OCI-LY1 (cell line): ENCODE measurements at regions not wholly inside any gene's neighbourhood (a gene's known extent, or its start where the extent isn't known, plus 50 kb on each side); places are given as distances from the start of the nearest gene placed in this dataset.

Experiments used
- H2AFZ ChIP-seq: fragments of 200-600 bp; sonication (generic), shearing (Covaris generic); 2 replicates; pipeline ENCODE4 v1.6.0; 2014; ENCODE audit warnings: antibody characterized with exemption, mild to moderate bottlenecking, low read length
- H3F3A ChIP-seq: fragments of 200-600 bp; sonication (generic), shearing (Covaris generic); 2 replicates; pipeline ENCODE4 v1.6.0; 2014; ENCODE audit warnings: mild to moderate bottlenecking, antibody characterized with exemption, low read length, moderate library complexity; ENCODE audit not compliant: insufficient read depth
- H3K27ac ChIP-seq: fragments of 200-600 bp; sonication (generic); 2 replicates; pipeline ENCODE4 v1.5.1; 2014; ENCODE audit warnings: low read length, mixed run types, mild to moderate bottlenecking, low read depth; ENCODE audit not compliant: poor library complexity, severe bottlenecking
- H3K27me3 ChIP-seq: fragments of 200-600 bp; sonication (generic); 2 replicates; pipeline ENCODE4 v1.6.0; 2014; ENCODE audit warnings: antibody characterized with exemption, mild to moderate bottlenecking, low read length, moderate library complexity; ENCODE audit not compliant: insufficient read depth
- H3K36me3 ChIP-seq: fragments of 200-600 bp; sonication (generic); 2 replicates; pipeline ENCODE4 v1.6.1; 2014; ENCODE audit warnings: mild to moderate bottlenecking, antibody characterized with exemption, low read length, moderate library complexity, mixed read lengths; ENCODE audit not compliant: insufficient read depth
- H3K4me1 ChIP-seq: fragments of 200-600 bp; sonication (generic); 2 replicates; pipeline ENCODE4 v1.5.1; 2014; ENCODE audit warnings: mild to moderate bottlenecking, low read length, moderate library complexity; ENCODE audit not compliant: insufficient read depth, severe bottlenecking
- H3K4me2 ChIP-seq: fragments of 200-600 bp; sonication (generic), shearing (Covaris generic); 2 replicates; pipeline ENCODE4 v1.6.1; 2014; ENCODE audit warnings: low read length
- H3K4me3 ChIP-seq: fragments of 200-600 bp; sonication (generic); 2 replicates; pipeline ENCODE4 v1.5.1; 2014; ENCODE audit warnings: low read length, low read depth, mild to moderate bottlenecking, mixed read lengths; ENCODE audit not compliant: poor library complexity, severe bottlenecking
- H3K79me2 ChIP-seq: fragments of 200-600 bp; shearing (Covaris generic); 2 replicates; pipeline ENCODE4 v1.6.1; 2016; ENCODE audit warnings: mixed run types, low read length, mixed read lengths; ENCODE audit not compliant: insufficient read depth
- H3K9ac ChIP-seq: fragments of 200-600 bp; sonication (generic), shearing (Covaris generic); 2 replicates; pipeline ENCODE4 v1.6.1; 2014; ENCODE audit warnings: mild to moderate bottlenecking, low read length, mixed read lengths
- H3K9me2 ChIP-seq: fragments of 200-600 bp; sonication (generic), shearing (Covaris generic); 2 replicates; pipeline ENCODE4 v1.6.1; 2014; ENCODE audit warnings: low read depth, mild to moderate bottlenecking, low read length, mixed read lengths
- H3K9me3 ChIP-seq: fragments of 200-600 bp; shearing (Covaris generic); 2 replicates; pipeline ENCODE4 v1.6.1; 2014; ENCODE audit warnings: low read length, mixed read lengths
- H4K20me1 ChIP-seq: fragments of 200-600 bp; sonication (generic), shearing (Covaris generic); 2 replicates; pipeline ENCODE4 v1.6.0; 2016; ENCODE audit warnings: mild to moderate bottlenecking, low read length; ENCODE audit not compliant: insufficient read depth
- CTCF ChIP-seq: fragments of 200-600 bp; sonication (generic), shearing (Covaris generic); IDR thresholded peaks from 2 replicates; pipeline ENCODE4 v1.5.1; 2017; ENCODE audit warnings: mild to moderate bottlenecking, antibody characterized with exemption, low read length, moderate library complexity, mixed read lengths
- EZH2 ChIP-seq: fragments of 200-600 bp; sonication (generic), shearing (Covaris generic); IDR thresholded peaks from 2 replicates; pipeline ENCODE4 v1.8.0; 2017; ENCODE audit warnings: borderline replicate concordance, mixed run types, mild to moderate bottlenecking, antibody characterized with exemption, low read length, moderate library complexity, mixed read lengths

- Histone ChIP-seq H3K27me3 (0 out of 2 replicates have a peak, but pooled peaks cover 4% of the 10 kb centered on the region), H3K9me2 (no peaks in the 10 kb centered on the region), H3K9ac (no peak overlapping the region), H3K4me2 (no peak overlapping the region), H3K79me2 (no peaks in the 10 kb centered on the region), H2AFZ (no peak overlapping the region), H3K27ac (no peak overlapping the region), H3K4me1 (no peaks in the 10 kb centered on the region), H3K9me3 (no peaks in the 10 kb centered on the region), H3F3A (no peaks in the 10 kb centered on the region), H4K20me1 (no peaks in the 10 kb centered on the region), H3K4me3 (no peak overlapping the region), H3K36me3 (no peaks in the 10 kb centered on the region)
- TF ChIP-seq EZH2 (no peak), CTCF (no peak)
Measured at GRCh38 chr1:14302025-14302424, 296.5 kb upstream of the KAZN start.

DNA sequence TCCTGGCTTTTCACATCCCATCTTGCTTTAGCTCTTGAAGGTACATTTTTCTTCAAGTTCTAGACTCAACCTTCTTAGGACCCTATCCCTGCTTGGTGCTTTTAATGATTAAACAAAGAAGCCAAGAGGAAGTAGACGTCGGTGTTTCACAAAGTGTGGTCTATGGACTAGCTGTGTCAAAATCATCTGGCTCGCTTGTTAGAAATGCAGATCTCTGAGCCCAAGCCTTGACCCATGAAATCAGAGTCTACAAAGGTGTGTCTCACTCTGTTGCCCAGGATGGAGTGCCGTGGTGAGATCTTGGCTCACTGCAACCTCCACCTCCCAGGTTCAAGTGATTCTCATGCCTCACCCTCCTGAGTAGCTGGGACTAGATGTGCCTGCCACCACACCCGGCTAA, 295.5 kb upstream of the KAZN start:
- Histone ChIP-seq H2AFZ (no peak overlapping the region), H3K9me3 (no peaks in the 10 kb centered on the region), H3K4me1 (no peaks in the 10 kb centered on the region), H4K20me1 (no peaks in the 10 kb centered on the region), H3K36me3 (no peaks in the 10 kb centered on the region), H3F3A (no peaks in the 10 kb centered on the region), H3K9me2 (no peaks in the 10 kb centered on the region), H3K9ac (no peak overlapping the region), H3K79me2 (no peaks in the 10 kb centered on the region), H3K4me2 (no peak overlapping the region), H3K27ac (no peak overlapping the region), H3K4me3 (no peak overlapping the region), H3K27me3 (0 out of 2 replicates have a peak, but pooled peaks cover 4% of the 10 kb centered on the region)
- TF ChIP-seq CTCF (no peak), EZH2 (no peak)

DNA sequence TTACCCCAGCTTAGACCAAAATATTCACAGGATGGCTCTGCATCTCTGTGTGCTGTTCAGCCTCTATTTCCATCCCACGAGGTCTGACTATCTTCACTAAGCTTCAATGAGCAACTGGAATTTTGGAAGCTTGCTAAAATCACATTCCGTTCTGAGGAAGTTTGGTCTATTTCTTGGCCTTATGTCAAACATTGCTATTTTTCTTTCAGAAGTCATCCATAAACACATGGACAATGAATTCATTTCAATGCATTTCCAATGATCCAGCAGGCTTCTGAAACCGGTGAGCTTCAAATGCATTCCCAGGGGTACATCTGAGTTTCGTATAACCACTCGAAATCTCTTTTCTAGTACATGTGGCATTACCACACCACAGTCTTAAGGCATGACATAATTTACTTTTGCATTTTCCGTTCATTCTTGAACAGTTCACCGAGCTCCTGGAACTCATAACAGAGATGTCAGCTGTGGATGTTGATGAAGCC, 294.1 kb upstream of the KAZN start:
- no peak overlapping the region for H3K27ac ChIP-seq
- 0 out of 2 replicates have a peak, but pooled peaks cover 4% of the 10 kb centered on the region for H3K27me3 ChIP-seq
- H3K4me1 ChIP-seq: no peaks in the 10 kb centered on the region
- H3K4me2 ChIP-seq: no peak overlapping the region
- TF ChIP-seq CTCF: no peak
- TF ChIP-seq EZH2: no peak
- no peaks in the 10 kb centered on the region for H3K9me2 ChIP-seq
- H3K36me3 ChIP-seq: no peaks in the 10 kb centered on the region
- no peak overlapping the region for H3K9ac ChIP-seq
- no peaks in the 10 kb centered on the region for H3K9me3 ChIP-seq
- H4K20me1 ChIP-seq: no peaks in the 10 kb centered on the region
- no peaks in the 10 kb centered on the region for H3F3A ChIP-seq
- H3K79me2 ChIP-seq: no peaks in the 10 kb centered on the region
- no peak overlapping the region for H2AFZ ChIP-seq
- H3K4me3 ChIP-seq: no peak overlapping the region
